Hepatocyte (in vitro differentiated cells): ENCODE measurements at regions not wholly inside any gene's neighbourhood (a gene's known extent, or its start where the extent isn't known, plus 50 kb on each side); places are given as distances from the start of the nearest gene placed in this dataset.

ENCODE experiments used
- EZH2 ChIP-seq: fragments of 200-600 bp; sonication (generic); IDR thresholded peaks from 2 replicates; pipeline ENCODE4 v1.6.1; 2016; ENCODE audit warnings: antibody characterized with exemption, mild to moderate bottlenecking, borderline replicate concordance
- EZH2phosphoT487 ChIP-seq: fragments of 200-600 bp; sonication (generic); IDR thresholded peaks from one replicate; pipeline ENCODE4 v1.6.1; 2018; ENCODE audit warnings: antibody characterized with exemption, mild to moderate bottlenecking, low read depth, moderate library complexity; ENCODE audit not compliant: unreplicated experiment, severe bottlenecking
- TF ChIP-seq, protein P1 (sequence below): fragments of 200-600 bp; sonication (generic); IDR thresholded peaks from 2 replicates; pipeline ENCODE4 v1.5.1; 2016; ENCODE audit warnings: antibody characterized with exemption, mild to moderate bottlenecking; ENCODE audit not compliant: poor library complexity

DNA sequence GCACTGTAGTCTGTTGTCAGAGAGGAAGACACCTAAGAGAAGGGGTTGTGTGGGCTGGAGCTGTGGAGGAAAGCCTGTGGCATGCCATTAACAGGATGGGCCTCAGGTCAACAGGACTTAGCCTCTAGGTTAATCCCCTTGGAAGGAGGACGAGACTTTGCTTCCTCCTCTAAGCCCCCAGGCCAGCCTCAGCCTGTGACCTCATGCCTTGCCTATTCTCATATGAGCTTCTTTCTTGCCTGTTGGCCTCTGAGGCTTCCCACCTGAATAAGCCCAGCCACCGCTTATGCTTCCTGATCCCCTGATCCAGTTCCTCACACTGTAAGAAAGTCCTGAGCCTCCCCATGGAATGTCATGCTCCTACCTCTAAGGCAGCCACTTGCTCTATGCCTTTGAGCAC is 52.2 kb upstream of the TBC1D21 start:
- TF ChIP-seq EZH2phosphoT487: no peak
- TF ChIP-seq, protein P1, sequence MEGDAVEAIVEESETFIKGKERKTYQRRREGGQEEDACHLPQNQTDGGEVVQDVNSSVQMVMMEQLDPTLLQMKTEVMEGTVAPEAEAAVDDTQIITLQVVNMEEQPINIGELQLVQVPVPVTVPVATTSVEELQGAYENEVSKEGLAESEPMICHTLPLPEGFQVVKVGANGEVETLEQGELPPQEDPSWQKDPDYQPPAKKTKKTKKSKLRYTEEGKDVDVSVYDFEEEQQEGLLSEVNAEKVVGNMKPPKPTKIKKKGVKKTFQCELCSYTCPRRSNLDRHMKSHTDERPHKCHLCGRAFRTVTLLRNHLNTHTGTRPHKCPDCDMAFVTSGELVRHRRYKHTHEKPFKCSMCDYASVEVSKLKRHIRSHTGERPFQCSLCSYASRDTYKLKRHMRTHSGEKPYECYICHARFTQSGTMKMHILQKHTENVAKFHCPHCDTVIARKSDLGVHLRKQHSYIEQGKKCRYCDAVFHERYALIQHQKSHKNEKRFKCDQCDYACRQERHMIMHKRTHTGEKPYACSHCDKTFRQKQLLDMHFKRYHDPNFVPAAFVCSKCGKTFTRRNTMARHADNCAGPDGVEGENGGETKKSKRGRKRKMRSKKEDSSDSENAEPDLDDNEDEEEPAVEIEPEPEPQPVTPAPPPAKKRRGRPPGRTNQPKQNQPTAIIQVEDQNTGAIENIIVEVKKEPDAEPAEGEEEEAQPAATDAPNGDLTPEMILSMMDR: no peak
- TF ChIP-seq EZH2: no peak
